ENCODE measurements at regions not wholly inside any gene's neighbourhood (a gene's known extent, or its start where the extent isn't known, plus 50 kb on each side); places are given as distances from the start of the nearest gene placed in this dataset.

GRCh38 chr4:26075583-26075982 is 161.6 kb downstream of the SMIM20 start:
- DNase-seq, result no peak

GRCh38 chr4:26076000-26076587 is 162.1 kb downstream of the SMIM20 start:
- no peak for DNase-seq

- DNase-seq, result no peak
Measured at GRCh38 chr4:26076896-26077295, 162.9 kb downstream of the SMIM20 start.

GRCh38 chr4:26077756-26078155 is 163.7 kb downstream of the SMIM20 start:
- no peak for DNase-seq

- DNase-seq, result no peak
Measured at GRCh38 chr4:26080870-26081628, 167.0 kb downstream of the SMIM20 start.

GRCh38 chr4:26081795-26082498 is 167.9 kb downstream of the SMIM20 start:
- peak; percentile 17 to 24 for DNase-seq

- no peak for DNase-seq
Measured at GRCh38 chr4:26082565-26082964, 168.5 kb downstream of the SMIM20 start.

- DNase-seq, result no peak
Measured at GRCh38 chr4:26083987-26084386, 170.0 kb downstream of the SMIM20 start.

GRCh38 chr4:26084414-26084813 is 170.4 kb downstream of the SMIM20 start:
- no peak for DNase-seq

GRCh38 chr4:26085551-26085950 is 171.5 kb downstream of the SMIM20 start:
- DNase-seq, result no peak

GRCh38 chr4:26086621-26087441 is 172.8 kb downstream of the SMIM20 start:
- no peak for DNase-seq

GRCh38 chr4:26088433-26088928 is 174.5 kb downstream of the SMIM20 start:
- no peak for DNase-seq

- no peak for DNase-seq
Measured at GRCh38 chr4:26093551-26093950, 179.5 kb downstream of the SMIM20 start.

- DNase-seq, result no peak
Measured at GRCh38 chr4:26094076-26094475, 180.1 kb downstream of the SMIM20 start.

GRCh38 chr4:26094911-26095310 is 180.9 kb downstream of the SMIM20 start:
- DNase-seq, result no peak

- DNase-seq, result no peak
Measured at GRCh38 chr4:26099967-26100366, 185.9 kb downstream of the SMIM20 start.

GRCh38 chr4:26101011-26101410 is 187.0 kb downstream of the SMIM20 start:
- no peak for DNase-seq

GRCh38 chr4:26104056-26104685 is 190.2 kb downstream of the SMIM20 start:
- DNase-seq, result no peak

- DNase-seq, result no peak
Measured at GRCh38 chr4:26105337-26105736, 191.3 kb downstream of the SMIM20 start.

GRCh38 chr4:26105815-26106699 is 192.0 kb downstream of the SMIM20 start:
- DNase-seq, result no peak

GRCh38 chr4:26106776-26107175 is 192.8 kb downstream of the SMIM20 start:
- no peak for DNase-seq
